ENCODE measurements at regions not wholly inside any gene's neighbourhood (a gene's known extent, or its start where the extent isn't known, plus 50 kb on each side); places are given as distances from the start of the nearest gene placed in this dataset.

- H3K4me1 ChIP-seq (ENCODE audit: control insufficient read depth in 2 of 2, insufficient read depth in 2 of 2, low read length in 2 of 2): no peaks in the 10 kb centered on the region
These were observed 103.4 kb downstream of the FANCF start for GRCh38 chr11:22522225-22522624.

GRCh38 chr11:22521226-22521625, 104.4 kb downstream of the FANCF start:
- WGBS (ENCODE audit: insufficient coverage): 82% methylated on average over 2 of the region's 2 CpGs
- no peak for ATAC-seq (ENCODE audit: low read depth)

More at GRCh38 chr11:22522225-22522624, 103.4 kb downstream of the FANCF start:
- Histone ChIP-seq H2AFZ (ENCODE audit: insufficient read depth, low read depth, low read length, poor library complexity, severe bottlenecking) (no peak overlapping the region), H3K9me3 (ENCODE audit: control extremely low read depth in 1 of 3, control insufficient read depth in 2 of 3, insufficient read depth in 1 of 3, low read length in 2 of 3) (no peaks in the 10 kb centered on the region), H3K9ac (ENCODE audit: low read length) (no peak overlapping the region), H3K79me2 (ENCODE audit: control insufficient read depth, insufficient read depth, low read length) (no peaks in the 10 kb centered on the region), H3K4me2 (replicated peaks; ENCODE audit: low read depth, low read length, poor library complexity, severe bottlenecking) (no peak overlapping the region), H3K4me3 (ENCODE audit: control extremely low read depth in 1 of 5, extremely low read depth in 1 of 5, insufficient read depth in 1 of 5, low read depth in 2 of 5, low read length in 4 of 5) (no peak overlapping the region), H4K20me1 (ENCODE audit: control insufficient read depth, insufficient read depth, low read length, poor library complexity, severe bottlenecking) (no peaks in the 10 kb centered on the region), H3K27ac (ENCODE audit: low read length in 2 of 2) (no peak overlapping the region), H3K27me3 (replicated peaks in 1 of 4; ENCODE audit: control extremely low read depth in 1 of 4, control insufficient read depth in 3 of 4, insufficient read depth in 4 of 4, low read length in 3 of 4) (no peaks in the 10 kb centered on the region), H3K36me3 (replicated peaks in 1 of 2; ENCODE audit: control extremely low read depth in 1 of 2, control insufficient read depth in 1 of 2, extremely low read depth in 1 of 2, insufficient read depth in 2 of 2, low read length in 1 of 2) (no peaks in the 10 kb centered on the region)
- TF ChIP-seq CTCF (IDR thresholded peaks at IDR 0.05) (no peak), EZH2 (IDR thresholded peaks at IDR 0.05; ENCODE audit: borderline replicate concordance, insufficient read depth, low read depth, low read length, poor library complexity, severe bottlenecking) (no peak)
- intact Hi-C loops (cut with micrococcal nuclease): no loop called here
- DNase-seq (no peak), ATAC-seq (ENCODE audit: low read depth) (no peak)
- CTCF ChIA-PET: no interaction called here
- POLR2A ChIA-PET: no interaction called here
- Mint-ChIP-seq H3K27ac (no peak overlapping the region), H3K4me3 (no peak overlapping the region), H3K27me3 (no peaks in the 10 kb centered on the region), H3K4me1 (no peaks in the 10 kb centered on the region), H3K9me3 (ENCODE audit: insufficient read depth) (no peaks in the 10 kb centered on the region)
- WGBS (ENCODE audit: insufficient coverage): no CpG with 5 or more reads among the region's 2 CpGs

More at GRCh38 chr11:22521226-22521625, 104.4 kb downstream of the FANCF start:
- intact Hi-C loops (cut with micrococcal nuclease): no loop called here
- ChIA-PET POLR2A (no interaction called here), CTCF (no interaction called here)
- Histone ChIP-seq H3K79me2 (ENCODE audit: control insufficient read depth, insufficient read depth, low read length) (no peaks in the 10 kb centered on the region), H3K4me2 (replicated peaks; ENCODE audit: low read depth, low read length, poor library complexity, severe bottlenecking) (no peak overlapping the region), H3K27me3 (replicated peaks in 1 of 4; ENCODE audit: control extremely low read depth in 1 of 4, control insufficient read depth in 3 of 4, insufficient read depth in 4 of 4, low read length in 3 of 4) (no peaks in the 10 kb centered on the region), H4K20me1 (ENCODE audit: control insufficient read depth, insufficient read depth, low read length, poor library complexity, severe bottlenecking) (no peaks in the 10 kb centered on the region), H2AFZ (ENCODE audit: insufficient read depth, low read depth, low read length, poor library complexity, severe bottlenecking) (no peak overlapping the region), H3K9me3 (ENCODE audit: control extremely low read depth in 1 of 3, control insufficient read depth in 2 of 3, insufficient read depth in 1 of 3, low read length in 2 of 3) (no peaks in the 10 kb centered on the region), H3K27ac (ENCODE audit: low read length in 2 of 2) (no peak overlapping the region), H3K4me1 (ENCODE audit: control insufficient read depth in 2 of 2, insufficient read depth in 2 of 2, low read length in 2 of 2) (no peaks in the 10 kb centered on the region), H3K4me3 (ENCODE audit: control extremely low read depth in 1 of 5, extremely low read depth in 1 of 5, insufficient read depth in 1 of 5, low read depth in 2 of 5, low read length in 4 of 5) (no peak overlapping the region), H3K9ac (ENCODE audit: low read length) (no peak overlapping the region), H3K36me3 (replicated peaks in 1 of 2; ENCODE audit: control extremely low read depth in 1 of 2, control insufficient read depth in 1 of 2, extremely low read depth in 1 of 2, insufficient read depth in 2 of 2, low read length in 1 of 2) (no peaks in the 10 kb centered on the region)
- Mint-ChIP-seq H3K27ac (no peak overlapping the region), H3K9me3 (ENCODE audit: insufficient read depth) (no peaks in the 10 kb centered on the region), H3K4me1 (no peaks in the 10 kb centered on the region), H3K27me3 (no peaks in the 10 kb centered on the region), H3K4me3 (no peak overlapping the region)
- DNase-seq: no peak
- TF ChIP-seq CTCF (IDR thresholded peaks at IDR 0.05): no peak
- TF ChIP-seq EZH2 (IDR thresholded peaks at IDR 0.05; ENCODE audit: borderline replicate concordance, insufficient read depth, low read depth, low read length, poor library complexity, severe bottlenecking): no peak

Data from B cell (primary cell).